Endothelial cell of umbilical vein (primary cell): ENCODE measurements at regions not wholly inside any gene's neighbourhood (a gene's known extent, or its start where the extent isn't known, plus 50 kb on each side); places are given as distances from the start of the nearest gene placed in this dataset.

Experiments used
- BruUV-seq: library from RNA; stranded (reverse); fragments of 400-500 nt; replicated peaks from 2 replicates; lab custom pipeline; 2021; lab: Mats Ljungman, UMichigan
- CTCF ChIA-PET: fragments of 300-600, 350-600 bp; sonication (Branson Sonifier 250); formaldehyde crosslinking; loops from one replicate; lab custom pipeline; 2021; ENCODE audit warnings: antibody characterized with exemption, inconsistent platforms; lab: Charles Lee
- POLR2A ChIA-PET: fragments of 300-600, 350-600 bp; sonication (Branson Sonifier 250); formaldehyde crosslinking; loops from one replicate; lab custom pipeline; 2021; ENCODE audit warnings: antibody characterized with exemption, inconsistent platforms; lab: Charles Lee
- DNase-seq: peaks from one replicate; pipeline ENCODE4 v3.0.0-alpha.2; 2011; ENCODE audit warnings: low read depth, low spot score
- FAIRE-seq: peaks from 2 replicates; lab custom pipeline; 2011; peaks lifted over from hg19 to GRCh38; lab: Jason Lieb, UNC
- H2AFZ ChIP-seq: 2 replicates; pipeline ENCODE4 v1.6.0; 2012; ENCODE audit warnings: low read depth, low read length, control low read depth, inconsistent platforms
- H3K27ac ChIP-seq: 2 replicates; pipeline ENCODE4 v1.5.1; 2011; ENCODE audit warnings: low read depth, mild to moderate bottlenecking, control low read depth, low read length, moderate library complexity; ENCODE audit not compliant: insufficient read depth
- H3K27me3 ChIP-seq, 2 experiments: 2 replicates each; pipeline versions ENCODE4 v1.6.0 to v1.6.1; 2011; ENCODE audit warnings: low read length in 2 of 2, mixed read lengths in 1 of 2; ENCODE audit not compliant: control insufficient read depth in 2 of 2, insufficient read depth in 2 of 2
- H3K36me3 ChIP-seq, 2 experiments: 2 replicates in 1 of 2; 3 replicates in 1 of 2; pipeline ENCODE4 v1.5.1; 2011; ENCODE audit warnings: low read length in 2 of 2, mild to moderate bottlenecking in 1 of 2, moderate library complexity in 1 of 2; ENCODE audit not compliant: control insufficient read depth in 2 of 2, insufficient read depth in 2 of 2; ENCODE audit errors: extremely low read depth in 1 of 2
- H3K4me1 ChIP-seq: 3 replicates; pipeline ENCODE4 v1.5.1; 2011; ENCODE audit warnings: mild to moderate bottlenecking, low read length; ENCODE audit not compliant: control insufficient read depth, insufficient read depth; ENCODE audit errors: extremely low read depth
- H3K4me2 ChIP-seq: 2 replicates; pipeline ENCODE4 v1.6.1; 2011; ENCODE audit warnings: low read length, control low read depth, mixed read lengths; ENCODE audit not compliant: insufficient read depth
- H3K4me3 ChIP-seq, 3 experiments: fragments of 200-600 bp in 1 of 3; sonication (generic), shearing (Covaris generic) in 1 of 3; replicated peaks in 1 of 3; 2 replicates each; pipeline ENCODE4 v1.5.1; 2011 to 2016; ENCODE audit warnings: control low read depth in 3 of 3, low read length in 3 of 3, mild to moderate bottlenecking in 2 of 3, inconsistent platforms in 1 of 3, low read depth in 1 of 3, moderate library complexity in 1 of 3; ENCODE audit not compliant: insufficient read depth in 1 of 3
- H3K79me2 ChIP-seq: 2 replicates; pipeline ENCODE4 v1.6.0; 2012; ENCODE audit warnings: low read length, inconsistent platforms; ENCODE audit not compliant: control insufficient read depth, insufficient read depth
- H3K9ac ChIP-seq: replicated peaks from 2 replicates; pipeline ENCODE3; 2011; ENCODE audit warnings: low read length, control low read depth; ENCODE audit not compliant: insufficient read depth; ENCODE audit errors: extremely low read depth
- H3K9me1 ChIP-seq: replicated peaks from 3 replicates; pipeline ENCODE4 v1.6.0; 2011; ENCODE audit warnings: mild to moderate bottlenecking, low read length; ENCODE audit not compliant: control insufficient read depth, insufficient read depth; ENCODE audit errors: extremely low read depth
- H3K9me3 ChIP-seq: replicated peaks from 2 replicates; pipeline ENCODE4 v1.5.1; 2012; ENCODE audit warnings: low read length, inconsistent platforms; ENCODE audit not compliant: control insufficient read depth, insufficient read depth
- H4K20me1 ChIP-seq: replicated peaks from 2 replicates; pipeline ENCODE3; 2011; ENCODE audit warnings: mild to moderate bottlenecking, low read length; ENCODE audit not compliant: control insufficient read depth, insufficient read depth; ENCODE audit errors: extremely low read depth
- CTCF ChIP-seq, 2 donors: IDR thresholded peaks; 1 replicate in 1 of 2; 2 replicates in 1 of 2; pipeline ENCODE4 v1.5.1; 2011; ENCODE audit warnings: low read length in 2 of 2, mild to moderate bottlenecking in 2 of 2, moderate library complexity in 2 of 2, control low read depth in 1 of 2, inconsistent platforms in 1 of 2, low read depth in 1 of 2; ENCODE audit not compliant: insufficient read depth in 1 of 2; ENCODE audit errors: extremely low read depth in 1 of 2
- EZH2 ChIP-seq: IDR thresholded peaks from 2 replicates; pipeline ENCODE4 v1.6.1; 2012; ENCODE audit warnings: borderline replicate concordance, low read depth, mild to moderate bottlenecking, moderate library complexity, low read length, inconsistent platforms; ENCODE audit not compliant: severe bottlenecking
- FOS ChIP-seq: IDR thresholded peaks from 2 replicates; pipeline ENCODE4 v1.6.1; 2011; ENCODE audit warnings: mild to moderate bottlenecking, low read length, moderate library complexity, borderline replicate concordance; ENCODE audit not compliant: insufficient read depth
- GATA2 ChIP-seq: IDR thresholded peaks from 2 replicates; pipeline ENCODE4 v1.7.0; 2011; ENCODE audit warnings: low read depth, mild to moderate bottlenecking, moderate library complexity, mixed read lengths, low read length; ENCODE audit not compliant: insufficient read length, insufficient read depth
- JUN ChIP-seq: IDR thresholded peaks from 2 replicates; pipeline ENCODE4 v1.6.1; 2011; ENCODE audit warnings: borderline replicate concordance, low read depth; ENCODE audit not compliant: insufficient read length, insufficient read depth
- MAX ChIP-seq: IDR thresholded peaks from 2 replicates; pipeline ENCODE4 v1.6.1; 2011; ENCODE audit not compliant: insufficient read depth, insufficient read length
- MYC ChIP-seq: IDR thresholded peaks from one replicate; pipeline ENCODE4 v1.6.1; 2011; ENCODE audit warnings: mild to moderate bottlenecking, low read depth, low read length
- POLR2A ChIP-seq: IDR thresholded peaks from 2 replicates; pipeline ENCODE4 v1.6.1; 2012; ENCODE audit warnings: low read depth, mild to moderate bottlenecking, control low read depth, low read length
- POLR2AphosphoS5 ChIP-seq: IDR thresholded peaks from 2 replicates; pipeline ENCODE4 v1.6.1; 2012; ENCODE audit warnings: low read depth, mild to moderate bottlenecking, control low read depth, low read length, moderate library complexity; ENCODE audit not compliant: insufficient read depth
- dilution Hi-C: fragments of 300-500 bp; cut with MboI; formaldehyde crosslinking; loops from one replicate; pipeline ENCODE4 v1.15.0; 2019; ENCODE audit warnings: low sequenced_read_pairs; ENCODE audit not compliant: extremely low pct_ligation_motif_present
- intact Hi-C: fragments of 100-400 bp; cut with micrococcal nuclease; formaldehyde crosslinking; loops from one replicate; pipeline ENCODE4 v1.10.0; 2022

GRCh38 chr5:160938532-160938931, 86.5 kb upstream of the ATP10B start:
- H3K36me3 ChIP-seq: no peaks in the 10 kb centered on the region
- H3K27me3 ChIP-seq: no peaks in the 10 kb centered on the region
- H4K20me1 ChIP-seq: no peaks in the 10 kb centered on the region
- ChIA-PET POLR2A (no interaction called here), CTCF (no interaction called here)
- TF ChIP-seq JUN (no peak), MAX (no peak), MYC (no peak), POLR2A (no peak), GATA2 (no peak), EZH2 (no peak), POLR2AphosphoS5 (no peak), CTCF (IDR thresholded peaks at IDR 0.05; ENCODE audit: extremely low read depth in 1 of 2, insufficient read depth in 1 of 2, low read depth in 1 of 2, low read length in 2 of 2) (no peak), FOS (no peak)
- no peaks in the 10 kb centered on the region for H3K79me2 ChIP-seq
- intact Hi-C loops: no loop called here
- H3K27ac ChIP-seq: no peak overlapping the region
- no peak for DNase-seq
- no peak overlapping the region for H3K9ac ChIP-seq
- H3K9me1 ChIP-seq: no peaks in the 10 kb centered on the region
- no peak overlapping the region for H2AFZ ChIP-seq
- dilution Hi-C loops: no loop called here
- no peaks in the 10 kb centered on the region for H3K4me1 ChIP-seq
- no peak for FAIRE-seq
- H3K4me2 ChIP-seq: no peak overlapping the region
- no peak overlapping the region for H3K4me3 ChIP-seq
- H3K9me3 ChIP-seq: peaks cover 16% of the 10 kb centered on the region
- no TSS peak for BruUV-seq
